Astrocyte of the cerebellum (primary cell): ENCODE measurements at regions not wholly inside any gene's neighbourhood (a gene's known extent, or its start where the extent isn't known, plus 50 kb on each side); places are given as distances from the start of the nearest gene placed in this dataset.

Source experiments
- DNase-seq: peaks from one replicate; pipeline ENCODE4 v3.0.0-alpha.2; 2011; ENCODE audit warnings: low read depth
- H3K4me3 ChIP-seq: 2 replicates; pipeline ENCODE4 v1.5.1; 2011; ENCODE audit warnings: mild to moderate bottlenecking, low read depth, low read length, moderate library complexity
- CTCF ChIP-seq: IDR thresholded peaks from 2 replicates; pipeline ENCODE4 v1.5.1; 2012; ENCODE audit warnings: low read length, low read depth, moderate library complexity, mild to moderate bottlenecking; ENCODE audit errors: missing control alignments
- in situ Hi-C: cut with HindIII; loops from 2 replicates; pipeline ENCODE4 v1.10.0; 2017; ENCODE audit warnings: low sequenced_read_pairs

- TF ChIP-seq CTCF = no peak
- H3K4me3 ChIP-seq = no peak overlapping the region
- in situ Hi-C loops = no loop called here
- peak; percentile 37 for DNase-seq
Observed at GRCh38 chr11:80163011-80163410, 722.2 kb upstream of the TENM4 start.

- no peak for DNase-seq
- in situ Hi-C loops = no loop called here
- no peak overlapping the region for H3K4me3 ChIP-seq
- no peak for TF ChIP-seq CTCF
Observed at GRCh38 chr11:80162387-80162786, 721.6 kb upstream of the TENM4 start.

GRCh38 chr11:80157447-80157846 lies 716.6 kb upstream of the TENM4 start:
- H3K4me3 ChIP-seq = no peak overlapping the region
- in situ Hi-C loops = no loop called here
- TF ChIP-seq CTCF = no peak
- DNase-seq = no peak

GRCh38 chr11:80156062-80156461 lies 715.2 kb upstream of the TENM4 start:
- in situ Hi-C loops = no loop called here
- DNase-seq = no peak
- TF ChIP-seq CTCF = no peak
- no peak overlapping the region for H3K4me3 ChIP-seq

- TF ChIP-seq CTCF = peak; percentile 65
- no peak for DNase-seq
- H3K4me3 ChIP-seq = no peak overlapping the region
- in situ Hi-C loops = no loop called here
Observed at GRCh38 chr11:80155412-80156017, 714.7 kb upstream of the TENM4 start.

GRCh38 chr11:80146232-80146631 lies 705.4 kb upstream of the TENM4 start:
- in situ Hi-C loops = no loop called here
- TF ChIP-seq CTCF = no peak
- no peak for DNase-seq
- no peak overlapping the region for H3K4me3 ChIP-seq
